ENCODE measurements at regions not wholly inside any gene's neighbourhood (a gene's known extent, or its start where the extent isn't known, plus 50 kb on each side); places are given as distances from the start of the nearest gene placed in this dataset.

DNA sequence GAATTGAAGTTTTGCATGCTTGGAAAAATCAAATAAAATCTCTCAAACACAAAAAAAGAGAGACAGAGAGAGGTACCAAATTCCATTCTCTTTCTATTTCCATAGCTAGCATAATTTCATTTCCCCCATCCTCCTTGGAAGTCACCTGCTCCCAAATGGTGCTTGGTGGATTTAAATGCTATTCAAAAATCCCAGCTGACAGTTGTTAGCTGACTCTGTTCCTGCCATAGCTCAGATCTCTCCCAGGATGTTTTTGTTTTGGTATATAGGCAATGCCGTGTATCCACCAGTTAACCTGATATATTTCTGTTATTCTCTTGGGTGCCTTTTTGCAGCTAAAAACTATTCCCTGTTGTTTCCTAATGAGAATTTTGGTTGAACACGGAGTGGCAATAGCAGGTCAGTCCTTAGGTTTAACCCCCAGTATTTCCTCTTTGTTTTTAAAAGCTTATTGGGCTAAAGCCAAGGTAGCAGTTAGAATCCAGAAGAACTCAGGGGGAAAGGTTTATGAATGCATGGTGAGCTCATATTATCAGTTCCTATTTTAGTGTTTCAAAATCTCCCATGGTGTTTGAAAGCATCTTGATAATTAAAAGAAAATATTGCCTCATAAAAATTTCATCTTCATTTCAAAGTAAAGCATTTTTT is 240.0 kb upstream of the GBE1 start:
- POLR2A ChIA-PET, result no interaction called here
- no peak overlapping the region for H3K27ac ChIP-seq
- no peaks in the 10 kb centered on the region for H3K9me3 ChIP-seq
- DNase-seq (ENCODE audit: low read depth in 1 of 2, low spot score in 1 of 2), result no peak
- no peak for ATAC-seq
- CTCF ChIA-PET, result interaction anchor here (0.6 kb wide), 1 partner anchor 348 kb away, joined by 3 read pairs; no protein-coding TSS in a partner anchor
- H3K4me3 ChIP-seq, result no peak overlapping the region
- TF ChIP-seq KDM5A (IDR thresholded peaks at IDR 0.05) (no peak), JUNB (IDR thresholded peaks at IDR 0.05) (no peak), FOSL2 (IDR thresholded peaks at IDR 0.05) (no peak), FOSL2 (CRISPR knock-in tag; IDR thresholded peaks at IDR 0.05) (no peak), NFE2L2 (conservative IDR thresholded peaks at IDR 0.05; ENCODE audit: low read length) (no peak), HDAC2 (IDR thresholded peaks at IDR 0.05) (no peak), EHF (CRISPR knock-in tag; IDR thresholded peaks at IDR 0.05) (no peak), NPAS2 (CRISPR knock-in tag; IDR thresholded peaks at IDR 0.05; ENCODE audit: borderline replicate concordance) (no peak), TFCP2L1 (CRISPR knock-in tag; IDR thresholded peaks at IDR 0.05) (no peak), REST (IDR thresholded peaks at IDR 0.05) (no peak), USF2 (IDR thresholded peaks at IDR 0.05) (no peak), MYC (IDR thresholded peaks at IDR 0.05; ENCODE audit: borderline replicate concordance, low read length) (no peak), CEBPB (IDR thresholded peaks at IDR 0.05) (no peak), RCOR1 (IDR thresholded peaks at IDR 0.05; ENCODE audit: low read depth, low read length) (no peak), EHMT2 (IDR thresholded peaks at IDR 0.05; ENCODE audit: low read depth) (no peak), RNF2 (IDR thresholded peaks at IDR 0.05; ENCODE audit: borderline replicate concordance, low read depth) (no peak), GATA3 (IDR thresholded peaks at IDR 0.05; ENCODE audit: borderline replicate concordance) (no peak), ZNF302 (CRISPR knock-in tag; IDR thresholded peaks at IDR 0.05) (no peak)
- TF ChIP-seq, protein P1, sequence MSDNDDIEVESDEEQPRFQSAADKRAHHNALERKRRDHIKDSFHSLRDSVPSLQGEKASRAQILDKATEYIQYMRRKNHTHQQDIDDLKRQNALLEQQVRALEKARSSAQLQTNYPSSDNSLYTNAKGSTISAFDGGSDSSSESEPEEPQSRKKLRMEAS (IDR thresholded peaks at IDR 0.05), result no peak
- TF ChIP-seq, protein P2, sequence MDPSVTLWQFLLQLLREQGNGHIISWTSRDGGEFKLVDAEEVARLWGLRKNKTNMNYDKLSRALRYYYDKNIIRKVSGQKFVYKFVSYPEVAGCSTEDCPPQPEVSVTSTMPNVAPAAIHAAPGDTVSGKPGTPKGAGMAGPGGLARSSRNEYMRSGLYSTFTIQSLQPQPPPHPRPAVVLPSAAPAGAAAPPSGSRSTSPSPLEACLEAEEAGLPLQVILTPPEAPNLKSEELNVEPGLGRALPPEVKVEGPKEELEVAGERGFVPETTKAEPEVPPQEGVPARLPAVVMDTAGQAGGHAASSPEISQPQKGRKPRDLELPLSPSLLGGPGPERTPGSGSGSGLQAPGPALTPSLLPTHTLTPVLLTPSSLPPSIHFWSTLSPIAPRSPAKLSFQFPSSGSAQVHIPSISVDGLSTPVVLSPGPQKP (IDR thresholded peaks at IDR 0.05; ENCODE audit: low read depth, low read length), result no peak
- TF ChIP-seq, protein P3, sequence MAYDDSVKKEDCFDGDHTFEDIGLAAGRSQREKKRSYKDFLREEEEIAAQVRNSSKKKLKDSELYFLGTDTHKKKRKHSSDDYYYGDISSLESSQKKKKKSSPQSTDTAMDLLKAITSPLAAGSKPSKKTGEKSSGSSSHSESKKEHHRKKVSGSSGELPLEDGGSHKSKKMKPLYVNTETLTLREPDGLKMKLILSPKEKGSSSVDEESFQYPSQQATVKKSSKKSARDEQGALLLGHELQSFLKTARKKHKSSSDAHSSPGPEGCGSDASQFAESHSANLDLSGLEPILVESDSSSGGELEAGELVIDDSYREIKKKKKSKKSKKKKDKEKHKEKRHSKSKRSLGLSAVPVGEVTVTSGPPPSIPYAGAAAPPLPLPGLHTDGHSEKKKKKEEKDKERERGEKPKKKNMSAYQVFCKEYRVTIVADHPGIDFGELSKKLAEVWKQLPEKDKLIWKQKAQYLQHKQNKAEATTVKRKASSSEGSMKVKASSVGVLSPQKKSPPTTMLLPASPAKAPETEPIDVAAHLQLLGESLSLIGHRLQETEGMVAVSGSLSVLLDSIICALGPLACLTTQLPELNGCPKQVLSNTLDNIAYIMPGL (CRISPR knock-in tag; IDR thresholded peaks at IDR 0.05; ENCODE audit: borderline replicate concordance), result no peak
- WGBS (ENCODE audit: missing lambda C conversion rate), result 44% methylated on average over 2 of the region's 2 CpGs
- H3K4me1 ChIP-seq, result no peaks in the 10 kb centered on the region
- no peak overlapping the region for H3K4me2 ChIP-seq
- FAIRE-seq, result no peak
